HG02642 (cell line): ENCODE measurements at regions not wholly inside any gene's neighbourhood (a gene's known extent, or its start where the extent isn't known, plus 50 kb on each side); places are given as distances from the start of the nearest gene placed in this dataset.
"Not testable (repeated sequence)": the region's sequence is repeated elsewhere in the genome, so short reads cannot be mapped to it uniquely, and the experiment has no call there.

ENCODE experiments used
- ATAC-seq: cut with Tn5 transposase; IDR thresholded peaks from one replicate; pipeline ENCODE4 v1.9.1; 2021; ENCODE audit warnings: mild to moderate bottlenecking; ENCODE audit not compliant: unreplicated experiment, poor library complexity

DNA sequence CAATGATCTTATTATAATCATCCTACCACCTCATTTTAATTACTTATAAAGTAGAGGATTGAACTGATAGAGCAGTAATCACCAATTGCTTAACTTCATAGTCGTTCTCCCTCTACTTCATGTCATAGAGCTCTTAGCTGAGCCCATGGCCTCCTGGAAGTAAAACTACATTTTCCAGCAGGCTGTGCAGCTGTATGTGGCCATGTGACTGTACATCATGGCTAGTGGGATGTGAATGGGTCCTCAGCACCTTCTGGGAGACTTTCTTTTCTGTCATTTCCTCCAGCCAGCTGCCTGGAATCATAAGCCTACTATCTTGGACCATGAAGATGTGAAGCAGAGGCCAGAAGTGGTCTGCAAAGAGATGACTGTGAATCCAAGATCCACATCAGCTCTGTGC, 128.7 kb upstream of the SKOR2 start:
- ATAC-seq = no peak

DNA sequence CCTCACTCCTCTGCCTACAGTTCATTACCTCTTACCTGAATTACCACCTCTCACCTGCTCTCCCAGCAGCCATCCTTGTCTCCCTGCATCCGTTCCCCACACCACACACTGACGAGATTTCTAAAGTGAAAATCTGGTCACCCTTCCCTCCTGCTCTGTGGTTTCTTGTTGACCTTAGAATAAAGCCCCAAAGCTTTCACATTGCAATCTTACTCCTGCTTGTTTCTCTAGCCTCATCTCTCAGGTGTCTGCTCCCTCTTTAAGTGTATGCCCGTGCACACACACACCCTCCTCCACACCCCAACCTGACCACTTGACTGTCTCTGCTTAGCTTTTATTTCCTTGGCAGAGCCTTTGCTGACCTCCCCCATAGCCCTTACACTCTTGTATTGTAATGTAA, 122.0 kb upstream of the SKOR2 start:
- ATAC-seq = no peak

DNA sequence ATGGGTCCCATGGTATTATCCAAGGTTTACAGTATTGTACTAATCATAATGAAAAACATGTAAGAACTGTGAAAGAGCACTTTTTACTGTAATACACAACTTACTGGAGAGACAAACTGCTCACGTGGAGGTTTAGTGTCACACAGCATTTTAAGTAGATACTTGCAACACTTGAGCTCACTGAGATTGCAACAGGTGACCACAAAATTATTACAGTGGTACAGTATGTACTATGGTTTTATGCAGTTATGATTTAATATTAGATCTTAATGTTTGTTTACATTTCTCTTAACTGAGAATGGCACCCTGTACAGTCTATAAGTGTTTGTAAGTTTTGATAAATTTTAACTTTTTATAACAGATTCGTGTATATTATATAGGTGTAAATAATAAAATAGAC, 118.6 kb upstream of the SKOR2 start:
- ATAC-seq = no peak

DNA sequence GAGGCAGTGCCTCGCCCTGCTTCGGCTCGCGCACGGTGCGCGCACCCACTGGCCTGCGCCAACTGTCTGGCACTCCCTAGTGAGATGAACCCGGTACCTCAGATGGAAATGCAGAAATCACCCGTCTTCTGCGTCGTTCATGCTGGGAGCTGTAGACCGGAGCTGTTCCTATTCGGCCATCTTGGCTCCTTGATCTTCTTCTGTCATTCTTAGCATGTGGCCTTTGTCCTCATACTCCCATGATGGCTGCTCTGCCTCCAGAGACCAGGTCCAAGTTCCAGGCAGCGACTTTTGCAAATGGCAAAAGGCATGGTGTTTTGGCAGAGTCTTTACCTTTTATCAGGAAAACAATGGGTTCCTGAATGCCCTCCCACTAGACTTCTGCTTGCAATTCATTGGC, 102.6 kb upstream of the SKOR2 start:
- ATAC-seq = not testable (repeated sequence)

DNA sequence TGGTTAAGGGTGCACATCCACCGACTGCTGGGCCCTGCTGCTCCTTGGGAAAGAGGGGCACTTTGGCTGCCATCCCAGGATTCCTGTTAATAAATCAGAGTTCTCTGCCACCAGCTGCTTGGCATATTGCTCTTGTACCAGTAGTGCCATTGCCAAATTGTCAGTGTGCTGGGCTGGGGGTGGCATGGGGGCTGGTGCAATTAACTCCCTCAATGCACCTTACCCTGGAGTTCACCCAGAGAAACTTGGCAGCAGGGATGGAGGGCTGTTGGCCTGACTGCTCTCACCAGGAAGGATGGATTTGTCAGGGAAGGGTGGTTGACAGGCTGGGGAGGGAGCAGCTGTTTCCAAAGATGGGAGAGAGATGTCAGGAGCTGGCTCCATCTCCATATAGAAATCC, 94.6 kb upstream of the SKOR2 start:
- no peak for ATAC-seq

DNA sequence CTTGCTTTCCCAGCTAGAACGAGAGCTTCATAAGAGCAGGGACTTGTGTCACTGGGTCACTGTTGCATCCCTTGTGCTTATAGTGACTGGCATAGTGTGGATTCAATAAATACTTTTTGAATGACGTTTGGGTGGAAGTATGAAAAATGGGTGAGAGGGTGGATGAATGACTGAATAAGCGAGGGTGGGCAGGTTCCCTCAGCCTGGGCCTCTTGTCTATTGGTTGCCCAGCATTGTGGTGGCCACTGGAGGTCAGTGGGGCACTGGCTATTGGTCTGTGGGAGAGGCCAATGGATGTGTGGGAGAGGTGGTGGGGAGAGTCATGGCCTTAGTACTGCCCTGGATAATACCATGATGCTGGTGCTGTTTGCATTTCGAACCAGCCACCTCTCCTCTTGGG, 93.8 kb upstream of the SKOR2 start:
- no peak for ATAC-seq

DNA sequence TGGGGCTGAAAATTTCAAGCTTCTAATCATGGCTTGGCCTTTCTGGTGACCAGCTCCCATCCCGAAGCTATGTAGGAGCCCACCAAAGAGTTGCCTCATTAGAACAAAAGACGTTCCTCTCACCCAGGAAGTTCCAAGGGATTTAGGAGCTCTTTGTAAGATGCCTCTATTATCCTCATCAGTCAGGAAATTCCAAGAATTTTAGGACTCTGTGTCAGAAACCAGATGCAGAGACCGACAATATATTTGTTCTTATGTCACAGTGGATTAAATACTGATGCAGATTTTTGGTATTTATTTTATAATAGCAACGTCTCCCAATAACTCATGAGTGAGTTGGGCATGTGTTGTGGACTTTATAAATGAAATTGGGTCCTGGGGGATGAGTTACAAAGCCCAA, 91.8 kb upstream of the SKOR2 start:
- ATAC-seq = no peak

DNA sequence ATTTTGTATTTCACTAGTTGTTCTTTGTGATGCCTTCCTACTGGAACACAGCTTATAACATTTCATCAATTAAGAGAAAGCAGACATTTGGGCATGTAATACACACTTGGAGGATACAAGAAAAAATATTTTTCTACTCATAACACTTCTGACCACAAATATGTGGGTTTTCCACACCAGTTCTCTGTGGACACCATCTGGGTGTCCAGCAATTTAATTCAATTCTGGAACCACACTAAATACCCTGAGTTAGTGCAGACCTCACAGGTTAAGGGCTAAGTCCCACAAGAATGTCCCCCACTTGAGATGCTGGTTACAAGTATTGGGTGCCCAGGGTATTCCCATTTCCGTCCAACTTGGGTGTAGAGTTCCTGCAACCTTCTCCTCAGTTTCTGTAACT, 91.1 kb upstream of the SKOR2 start:
- ATAC-seq = no peak

DNA sequence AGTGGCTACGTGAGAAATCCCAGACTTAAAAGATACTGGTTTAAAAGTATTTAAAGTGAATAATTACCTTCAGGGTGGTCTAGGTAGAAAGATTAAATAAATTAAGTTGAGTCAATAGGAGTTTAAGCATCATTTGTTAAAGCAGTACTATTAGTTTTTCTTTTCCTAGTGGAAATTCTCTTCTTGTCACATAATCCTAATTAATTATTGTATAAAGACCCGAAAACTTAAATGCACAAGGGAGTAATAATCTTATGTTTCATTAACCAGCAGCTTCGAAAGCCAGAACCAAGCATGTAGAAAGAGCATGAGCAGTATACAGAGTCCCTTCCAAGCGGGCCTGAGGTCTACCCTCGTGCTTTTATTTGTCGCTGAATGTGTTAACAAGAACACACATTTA, 90.2 kb upstream of the SKOR2 start:
- no peak for ATAC-seq

DNA sequence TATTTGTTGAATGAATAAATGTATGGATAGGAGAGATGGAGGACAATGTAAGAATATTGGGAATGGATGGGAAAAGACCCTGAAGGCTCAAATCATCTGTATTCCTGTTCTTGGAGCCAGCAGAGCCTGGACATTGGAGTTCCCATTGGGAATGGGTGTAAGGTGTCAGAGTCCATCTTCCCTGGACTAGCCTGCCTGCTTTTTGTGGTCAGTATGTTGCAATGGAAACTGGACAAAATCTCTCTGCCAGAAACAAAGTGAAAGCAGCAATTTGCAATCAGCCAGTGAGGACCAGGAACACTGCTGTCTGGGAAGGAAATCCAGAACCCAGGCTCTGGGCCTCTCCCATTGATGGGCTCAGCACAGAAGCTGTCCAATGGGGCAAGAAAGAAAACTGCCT, 83.5 kb upstream of the SKOR2 start:
- no peak for ATAC-seq

DNA sequence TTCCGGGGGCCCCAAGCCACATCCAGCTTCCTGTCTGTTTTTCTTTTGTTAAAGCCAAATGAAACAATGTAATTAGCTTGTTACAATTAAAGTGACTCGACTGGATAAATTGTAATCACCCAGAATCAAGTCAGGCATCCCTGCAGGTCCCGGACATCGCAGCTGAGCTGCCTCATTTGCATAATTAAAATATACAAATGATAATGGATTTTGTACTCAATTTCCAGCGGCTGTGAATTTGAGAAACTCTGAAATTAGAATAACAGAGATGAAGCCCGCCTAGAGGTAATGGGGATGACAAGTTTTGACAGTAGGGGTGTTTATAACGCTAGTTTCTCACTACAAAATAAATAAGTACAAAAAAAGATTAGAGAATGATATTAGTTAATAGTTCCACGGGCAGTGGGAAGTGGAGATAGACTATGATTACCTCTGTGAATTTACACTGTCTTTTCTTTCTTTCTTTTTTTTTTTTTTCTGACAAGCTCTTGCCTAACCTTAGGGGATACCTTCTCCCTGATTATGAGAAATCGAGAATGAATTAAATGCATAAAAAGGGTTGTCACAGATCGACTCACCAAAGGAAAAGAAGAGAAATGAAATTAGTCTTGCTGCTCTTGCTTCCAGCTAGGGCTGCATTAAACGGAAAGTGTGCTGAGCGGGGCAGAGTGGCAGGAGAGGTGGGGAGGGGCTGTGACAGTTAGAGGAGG, 82.6 kb upstream of the SKOR2 start:
- ATAC-seq = no peak

DNA sequence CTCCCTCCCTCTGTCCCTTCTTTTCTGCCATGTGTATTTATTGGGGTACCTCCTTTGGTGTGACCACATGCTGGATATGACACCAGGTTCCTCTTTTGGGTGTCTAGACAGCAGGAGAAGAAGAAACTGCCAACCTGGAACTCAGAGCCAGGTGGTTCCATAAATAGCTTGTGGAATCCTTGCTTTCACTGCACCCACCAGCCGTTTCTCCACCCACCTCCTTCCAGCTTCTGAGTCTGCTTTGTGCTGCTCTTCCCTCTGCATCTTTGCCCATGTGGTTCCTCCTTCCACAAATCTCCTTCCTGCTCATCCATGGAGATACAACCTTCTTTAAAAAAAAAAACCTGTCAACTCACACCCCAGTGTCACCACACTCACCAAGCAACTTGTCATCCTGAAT, 80.2 kb upstream of the SKOR2 start:
- ATAC-seq = no peak

DNA sequence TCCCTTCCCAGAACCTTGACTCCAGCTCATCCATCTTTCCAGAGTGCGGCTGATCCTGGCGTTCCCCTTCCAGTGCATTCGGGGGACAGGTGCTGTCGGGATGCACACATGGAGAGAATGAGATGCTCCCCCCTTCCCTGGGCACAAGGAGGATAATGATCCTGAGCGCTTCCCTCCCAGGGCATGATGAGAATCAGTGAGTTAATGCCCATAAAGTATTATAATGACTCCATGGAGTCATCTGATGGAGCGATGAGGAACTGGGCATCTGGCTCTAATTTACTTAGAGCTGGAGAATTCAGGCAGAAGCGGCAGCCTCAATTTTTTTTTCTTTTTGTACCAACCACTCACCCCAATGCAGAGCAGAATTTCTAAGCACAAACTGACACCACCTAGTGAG, 79.6 kb upstream of the SKOR2 start:
- no peak for ATAC-seq

DNA sequence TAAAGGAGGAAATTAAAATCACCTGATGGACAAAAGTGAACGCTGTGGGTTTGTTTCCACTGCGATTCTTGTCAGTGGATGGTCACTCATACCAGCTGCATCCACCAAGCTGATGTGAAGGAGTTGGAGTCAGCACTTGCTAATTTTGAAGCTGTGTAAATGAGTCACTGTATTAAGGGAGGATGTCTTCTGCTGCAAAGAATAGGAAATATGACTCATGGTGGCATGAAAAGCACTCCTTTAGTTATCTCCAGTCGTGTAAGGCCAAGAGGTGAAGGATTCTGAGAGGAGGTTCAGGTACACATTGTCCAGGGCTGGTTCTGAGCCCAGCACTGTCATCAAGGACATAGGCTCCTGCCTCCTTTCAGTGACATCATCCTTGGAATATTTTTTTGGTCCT, 71.7 kb upstream of the SKOR2 start:
- no peak for ATAC-seq

DNA sequence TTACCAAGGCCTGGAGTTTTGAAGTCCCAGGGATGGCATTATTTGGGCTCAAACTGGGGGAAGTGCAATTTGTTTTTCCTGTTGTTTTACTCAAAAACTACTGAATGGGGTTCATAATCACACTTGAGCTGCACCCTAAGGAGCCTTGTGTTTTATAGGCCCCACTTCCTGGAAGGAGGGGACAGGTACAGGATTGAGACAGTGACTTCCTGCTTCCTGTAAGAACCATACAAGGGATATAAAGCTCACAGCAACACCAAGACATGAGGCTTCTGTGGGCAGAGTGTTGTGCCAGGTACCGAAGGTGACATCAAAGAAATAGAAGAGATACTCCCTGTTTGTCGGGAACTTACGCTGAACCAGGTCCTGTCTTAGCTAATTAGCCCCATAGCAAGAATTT, 70.4 kb upstream of the SKOR2 start:
- no peak for ATAC-seq

DNA sequence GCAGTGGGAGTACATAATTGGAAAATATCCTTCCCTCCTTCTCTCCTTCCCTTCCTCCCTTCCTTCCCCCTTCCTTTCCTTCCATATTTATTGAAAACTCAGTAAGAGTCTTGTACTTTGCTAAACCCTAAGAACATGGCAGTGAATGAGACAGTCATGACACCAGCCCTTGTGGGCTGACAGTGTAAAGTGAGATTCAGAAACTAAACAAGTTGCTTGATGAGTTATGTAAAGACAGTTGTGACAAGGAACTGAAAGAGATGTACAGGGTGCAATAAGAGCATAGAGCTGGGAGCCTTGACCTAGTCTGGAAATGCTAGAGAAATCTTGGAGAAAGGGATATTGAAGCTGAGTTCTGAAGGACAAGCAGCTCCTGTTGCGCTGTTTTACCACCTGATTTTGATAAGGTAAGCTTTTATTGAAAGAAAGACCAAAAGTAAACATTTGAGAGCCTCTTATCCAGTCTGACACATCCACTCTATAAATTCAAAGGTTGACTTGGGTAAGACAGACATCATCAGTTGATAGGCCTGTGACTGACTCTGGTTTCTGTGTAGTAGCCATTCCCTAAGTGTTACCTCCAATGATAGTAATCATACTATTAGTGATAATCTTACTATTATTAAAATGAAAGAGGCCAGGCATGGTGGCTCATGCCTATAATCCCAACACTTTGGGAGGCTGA, 66.5 kb upstream of the SKOR2 start:
- ATAC-seq = no peak

DNA sequence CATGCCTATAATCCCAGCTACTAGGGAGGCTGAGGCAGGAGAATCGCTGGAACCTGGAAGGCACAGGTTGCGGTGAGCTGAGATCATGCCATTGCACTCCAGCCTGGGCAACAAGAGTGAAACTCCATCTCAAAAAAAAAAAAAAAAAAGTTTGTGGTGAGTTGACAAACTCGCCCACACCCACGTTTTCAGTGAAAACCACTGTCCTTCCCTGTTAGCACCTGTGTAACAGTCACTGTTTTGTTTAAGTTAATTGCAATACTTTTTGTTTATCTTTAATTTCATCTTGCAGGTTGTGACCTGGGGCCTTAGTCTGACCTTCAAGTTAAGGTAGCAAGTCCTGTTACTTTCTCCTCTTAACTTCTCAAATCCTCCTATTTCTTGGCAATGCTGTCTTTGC, 65.5 kb upstream of the SKOR2 start:
- ATAC-seq = no peak

DNA sequence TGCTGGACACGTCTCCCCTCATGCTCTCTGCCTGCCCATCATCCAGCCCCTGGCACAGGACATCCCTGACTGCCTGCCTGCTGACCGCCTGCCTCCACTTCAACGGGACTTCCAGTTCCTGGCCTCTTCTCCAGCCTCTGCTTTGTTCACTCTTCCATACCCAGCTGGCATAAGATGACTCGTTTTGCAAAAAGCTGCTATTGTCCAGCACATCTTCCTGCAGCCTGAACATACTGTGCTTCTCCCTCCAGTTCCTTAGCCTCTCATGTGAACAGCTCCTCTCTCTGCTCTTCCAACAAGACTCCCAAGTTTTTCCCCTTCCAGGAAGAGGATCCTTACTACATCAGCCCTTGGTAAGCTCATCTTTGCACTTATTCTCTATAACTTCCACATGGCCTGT, 62.4 kb upstream of the SKOR2 start:
- no peak for ATAC-seq

DNA sequence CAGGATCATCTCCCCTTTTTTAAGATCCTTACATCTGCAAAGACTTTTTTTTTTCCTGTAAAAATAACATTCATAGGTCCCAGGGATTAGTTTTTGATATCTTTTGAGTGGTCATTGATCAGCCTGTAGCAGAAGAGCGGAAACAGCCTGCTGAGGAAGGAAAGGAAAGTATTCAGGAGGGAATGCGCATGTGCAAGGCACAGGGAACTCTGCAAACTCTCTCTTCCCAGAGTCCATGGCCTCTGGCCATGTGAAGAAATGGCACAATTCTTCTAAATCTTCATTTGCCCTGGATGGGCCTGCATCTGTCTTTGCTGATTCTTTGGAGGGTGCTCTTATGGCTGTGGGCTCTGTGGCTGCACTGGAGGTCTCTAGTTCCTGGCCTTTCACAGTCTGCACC, 60.1 kb upstream of the SKOR2 start:
- no peak for ATAC-seq
